MCF 10A (cell line): ENCODE measurements at regions not wholly inside any gene's neighbourhood (a gene's known extent, or its start where the extent isn't known, plus 50 kb on each side); places are given as distances from the start of the nearest gene placed in this dataset.

Source experiments
- BruUV-seq: library from RNA; stranded (reverse); fragments of 400-500 nt; replicated peaks from 2 replicates; lab custom pipeline; 2021; lab: Mats Ljungman, UMichigan
- CTCF ChIA-PET: fragments of 300-600 bp; sonication (Branson Sonifier 250); formaldehyde crosslinking; extraction: SDS; loops from one replicate; lab custom pipeline; 2021; ENCODE audit warnings: antibody characterized with exemption, inconsistent platforms; lab: Yijun Ruan, JAX
- POLR2A ChIA-PET: fragments of 300-600, 350-650 bp; sonication (Branson Sonifier 250); formaldehyde crosslinking; extraction: SDS; loops from one replicate; lab custom pipeline; 2020; ENCODE audit warnings: antibody characterized with exemption, inconsistent platforms; lab: Yijun Ruan, JAX
- DNase-seq: peaks from one replicate; pipeline ENCODE4 v3.0.0-alpha.2; 2018; ENCODE audit not compliant: unreplicated experiment
- H3K27ac Mint-ChIP-seq: one replicate; pipeline ENCODE4 v1.8.0; 2022; ENCODE audit warnings: mild to moderate bottlenecking, low read depth, mixed read lengths; ENCODE audit not compliant: unreplicated experiment
- H3K27me3 Mint-ChIP-seq: one replicate; pipeline ENCODE4 v1.8.0; 2022; ENCODE audit warnings: mixed read lengths; ENCODE audit not compliant: insufficient read depth, unreplicated experiment
- H3K36me3 Mint-ChIP-seq: one replicate; pipeline ENCODE4 v1.8.0; 2022; ENCODE audit warnings: mild to moderate bottlenecking, moderate library complexity, mixed read lengths; ENCODE audit not compliant: insufficient read depth, unreplicated experiment
- H3K4me1 Mint-ChIP-seq: one replicate; pipeline ENCODE4 v1.8.0; 2022; ENCODE audit warnings: mixed read lengths; ENCODE audit not compliant: insufficient read depth, unreplicated experiment
- H3K4me3 Mint-ChIP-seq: one replicate; pipeline ENCODE4 v1.8.0; 2022; ENCODE audit warnings: mild to moderate bottlenecking, moderate library complexity, mixed read lengths; ENCODE audit not compliant: unreplicated experiment
- H3K9me3 Mint-ChIP-seq: one replicate; pipeline ENCODE4 v1.8.0; 2022; ENCODE audit warnings: mixed read lengths; ENCODE audit not compliant: unreplicated experiment
- CTCF ChIP-seq: fragments of 200-600 bp; IDR thresholded peaks from one replicate; pipeline ENCODE4 v1.8.0; 2022; ENCODE audit warnings: antibody characterized with exemption, mild to moderate bottlenecking; ENCODE audit not compliant: unreplicated experiment
- intact Hi-C: fragments of 100-400 bp; cut with micrococcal nuclease; formaldehyde crosslinking; loops from 2 replicates; pipeline ENCODE4 v1.14.1; 2022

- peak; percentile 84 for DNase-seq
- POLR2A ChIA-PET, result interaction anchor here (0.7 to 1.5 kb wide), 2 partner anchors 28 to 47 kb away, joined by 3 to 9 read pairs; no protein-coding TSS in a partner anchor
- H3K4me1 Mint-ChIP-seq, result peaks cover 9% of the 10 kb centered on the region
- no peak for TF ChIP-seq CTCF
- CTCF ChIA-PET, result interaction anchor here (1.8 kb wide), 1 partner anchor 99 kb away, joined by 5 read pairs; the partner anchor contains the start of gene SNX18
- no TSS peak for BruUV-seq
- H3K9me3 Mint-ChIP-seq, result no peaks in the 10 kb centered on the region
- H3K27ac Mint-ChIP-seq, result no peak overlapping the region
- H3K36me3 Mint-ChIP-seq, result no peaks in the 10 kb centered on the region
- H3K4me3 Mint-ChIP-seq, result no peak overlapping the region
- H3K27me3 Mint-ChIP-seq, result no peaks in the 10 kb centered on the region
- intact Hi-C loops, result no loop called here
Measured at GRCh38 chr5:54616031-54616430, 98.5 kb downstream of the SNX18 start.

GRCh38 chr5:54615381-54615780, 97.8 kb downstream of the SNX18 start:
- no peak overlapping the region for H3K4me3 Mint-ChIP-seq
- intact Hi-C loops, result no loop called here
- ChIA-PET CTCF (interaction anchor here (1.8 kb wide), 1 partner anchor 98 kb away, joined by 5 read pairs; the partner anchor contains the start of gene SNX18), POLR2A (interaction anchor here (0.7 to 1.5 kb wide), 2 partner anchors 29 to 48 kb away, joined by 3 to 9 read pairs; no protein-coding TSS in a partner anchor)
- BruUV-seq, result no TSS peak
- TF ChIP-seq CTCF, result no peak
- H3K4me1 Mint-ChIP-seq, result peaks cover 7% of the 10 kb centered on the region
- H3K9me3 Mint-ChIP-seq, result no peaks in the 10 kb centered on the region
- no peaks in the 10 kb centered on the region for H3K27me3 Mint-ChIP-seq
- H3K36me3 Mint-ChIP-seq, result no peaks in the 10 kb centered on the region
- DNase-seq, result no peak
- H3K27ac Mint-ChIP-seq, result no peak overlapping the region

- no peak for TF ChIP-seq CTCF
- Mint-ChIP-seq H3K4me1 (peaks cover 7% of the 10 kb centered on the region), H3K9me3 (peaks cover 7% of the 10 kb centered on the region)
Measured at GRCh38 chr5:54612711-54613110, 95.2 kb downstream of the SNX18 start.

GRCh38 chr5:54611290-54611951, 93.9 kb downstream of the SNX18 start:
- CTCF ChIA-PET, result interaction anchor here (0.6 to 0.7 kb wide), 4 partner anchors 42 to 1259 kb away, joined by 3 read pairs; no protein-coding TSS in a partner anchor
- Mint-ChIP-seq H3K27me3 (no peaks in the 10 kb centered on the region), H3K4me1 (peaks cover 7% of the 10 kb centered on the region), H3K4me3 (no peak overlapping the region), H3K27ac (no peak overlapping the region), H3K9me3 (peaks cover 7% of the 10 kb centered on the region), H3K36me3 (peaks cover 5% of the 10 kb centered on the region)
- DNase-seq, result no peak
- POLR2A ChIA-PET, result no interaction called here
- no TSS peak for BruUV-seq
- intact Hi-C loops, result no loop called here
- TF ChIP-seq CTCF, result no peak

More at GRCh38 chr5:54612711-54613110, 95.2 kb downstream of the SNX18 start:
- peaks cover 5% of the 10 kb centered on the region for H3K36me3 Mint-ChIP-seq
- no peak overlapping the region for H3K4me3 Mint-ChIP-seq
- H3K27me3 Mint-ChIP-seq, result no peaks in the 10 kb centered on the region
- POLR2A ChIA-PET, result no interaction called here
- no peak overlapping the region for H3K27ac Mint-ChIP-seq
- intact Hi-C loops, result no loop called here
- CTCF ChIA-PET, result no interaction called here
- BruUV-seq, result no TSS peak
- DNase-seq, result no peak
